ENCODE measurements at regions not wholly inside any gene's neighbourhood (a gene's known extent, or its start where the extent isn't known, plus 50 kb on each side); places are given as distances from the start of the nearest gene placed in this dataset.

GRCh38 chr7:68767462-68767861, 830.8 kb upstream of the AUTS2 start:
- WGBS, 2 donors: 66 to 82% methylated on average over 4 of the region's 4 CpGs
- no peaks in the 10 kb centered on the region for H3K27me3 ChIP-seq
- no peaks in the 10 kb centered on the region for H3K36me3 ChIP-seq
- H3K4me3 ChIP-seq: no peak overlapping the region
- peaks cover 0 to 12% (median 7%) of the 10 kb centered on the region in 4 donors for H3K9me3 ChIP-seq
- H3K4me1 ChIP-seq: no peaks in the 10 kb centered on the region
- H3K27ac ChIP-seq: no peak overlapping the region
- DNase-seq (no peak), ATAC-seq (ENCODE audit: low FRiP score in 2 of 2) (no peak)
- TF ChIP-seq EP300 (IDR thresholded peaks at IDR 0.05) (no peak), CTCF (IDR thresholded peaks at IDR 0.05) (no peak), POLR2AphosphoS5 (IDR thresholded peaks at IDR 0.05) (no peak), POLR2A (IDR thresholded peaks at IDR 0.05) (no peak)

- Histone ChIP-seq H3K36me3 (no peaks in the 10 kb centered on the region), H3K27ac (no peak overlapping the region), H3K4me3 (no peak overlapping the region), H3K27me3 (no peaks in the 10 kb centered on the region), H3K4me1 (no peaks in the 10 kb centered on the region), H3K9me3 (no peaks in the 10 kb centered on the region)
- 30 to 41% methylated on average over 2 to 4 of the region's 6 CpGs for WGBS, 2 donors
- no peak for TF ChIP-seq POLR2A (IDR thresholded peaks at IDR 0.05)
- TF ChIP-seq CTCF (IDR thresholded peaks at IDR 0.05): no peak
- TF ChIP-seq EP300 (IDR thresholded peaks at IDR 0.05): no peak
- peak in 1 of 2 donors; percentile 17 for TF ChIP-seq POLR2AphosphoS5 (IDR thresholded peaks at IDR 0.05)
- DNase-seq: peak in 1 of 2 donors; percentile 46
- no peak for ATAC-seq (ENCODE audit: low FRiP score in 2 of 2)
These were observed 827.6 kb upstream of the AUTS2 start for GRCh38 chr7:68770649-68771048.

- Histone ChIP-seq H3K4me1 (no peaks in the 10 kb centered on the region), H3K9me3 (no peaks in the 10 kb centered on the region), H3K27ac (no peak overlapping the region), H3K36me3 (no peaks in the 10 kb centered on the region), H3K27me3 (no peaks in the 10 kb centered on the region), H3K4me3 (no peak overlapping the region)
- no peak for TF ChIP-seq POLR2A (IDR thresholded peaks at IDR 0.05)
- WGBS, 2 donors: 64 to 71% methylated on average over 3 of the region's 3 CpGs
- DNase-seq (no peak), ATAC-seq (ENCODE audit: low FRiP score in 2 of 2) (no peak)
These were observed 821.9 kb upstream of the AUTS2 start for GRCh38 chr7:68776326-68776725.

- DNase-seq: no peak
- no peak overlapping the region for H3K4me3 ChIP-seq
- TF ChIP-seq POLR2AphosphoS5 (IDR thresholded peaks at IDR 0.05) (no peak), POLR2A (IDR thresholded peaks at IDR 0.05) (no peak), CTCF (IDR thresholded peaks at IDR 0.05) (no peak)
- no peak for ATAC-seq (ENCODE audit: low FRiP score in 2 of 2)
- WGBS, 2 donors: 65 to 80% methylated on average over 3 of the region's 3 CpGs
- H3K9me3 ChIP-seq: no peaks in the 10 kb centered on the region
- no peaks in the 10 kb centered on the region for H3K36me3 ChIP-seq
- H3K27ac ChIP-seq: no peak overlapping the region
- H3K27me3 ChIP-seq: no peaks in the 10 kb centered on the region
- H3K4me1 ChIP-seq: no peaks in the 10 kb centered on the region
These were observed 814.6 kb upstream of the AUTS2 start for GRCh38 chr7:68783684-68784083.

- Histone ChIP-seq H3K4me1 (no peaks in the 10 kb centered on the region), H3K4me3 (no peak overlapping the region), H3K9me3 (no peaks in the 10 kb centered on the region), H3K36me3 (no peaks in the 10 kb centered on the region), H3K27me3 (no peaks in the 10 kb centered on the region), H3K27ac (no peak overlapping the region)
- ATAC-seq (ENCODE audit: low FRiP score in 2 of 2): no peak
- whole genome bisulfite sequencing, 2 donors: 25 to 41% methylated on average over 3 of the region's 3 CpGs
- no peak for DNase-seq
- TF ChIP-seq POLR2AphosphoS5 (IDR thresholded peaks at IDR 0.05) (no peak), CTCF (IDR thresholded peaks at IDR 0.05) (no peak), POLR2A (IDR thresholded peaks at IDR 0.05) (no peak), EP300 (IDR thresholded peaks at IDR 0.05) (no peak)
These were observed 813.2 kb upstream of the AUTS2 start for GRCh38 chr7:68785036-68785435.
